T-helper 17 cell (primary cell): ENCODE measurements at regions not wholly inside any gene's neighbourhood (a gene's known extent, or its start where the extent isn't known, plus 50 kb on each side); places are given as distances from the start of the nearest gene placed in this dataset.
A peak's percentile ranks its signal among the peaks of the same experiment; 100 is the strongest.

Source experiments
- ATAC-seq: fragments of 150-1000 bp; cut with Tn5 transposase; 2 replicates; pipeline ENCODE4 v1.10.0; 2021; ENCODE audit warnings: mild to moderate bottlenecking, moderate library complexity
- DNase-seq, 3 donors: peaks; one replicate each; pipeline versions ENCODE4 v3.0.0 to v3.0.0-alpha.2; 2020 to 2021
- H3K9me3 ChIP-seq: one replicate; pipeline ENCODE4 v1.7.0; 2013; ENCODE audit warnings: low read length, mild to moderate bottlenecking; ENCODE audit not compliant: control insufficient read depth, poor library complexity, severe bottlenecking
- H3K27ac Mint-ChIP-seq: one replicate; pipeline ENCODE4 v1.8.0; 2022; ENCODE audit warnings: mild to moderate bottlenecking, moderate library complexity, mixed read lengths
- H3K27me3 Mint-ChIP-seq: one replicate; pipeline ENCODE4 v1.8.0; 2022; ENCODE audit warnings: mixed read lengths
- H3K36me3 Mint-ChIP-seq: one replicate; pipeline ENCODE4 v1.8.0; 2022; ENCODE audit warnings: low read depth, mixed read lengths
- H3K4me1 Mint-ChIP-seq: one replicate; pipeline ENCODE4 v1.8.0; 2022; ENCODE audit warnings: mild to moderate bottlenecking, mixed read lengths
- H3K4me3 Mint-ChIP-seq: one replicate; pipeline ENCODE4 v1.8.0; 2022; ENCODE audit warnings: mild to moderate bottlenecking, moderate library complexity, mixed read lengths

DNA sequence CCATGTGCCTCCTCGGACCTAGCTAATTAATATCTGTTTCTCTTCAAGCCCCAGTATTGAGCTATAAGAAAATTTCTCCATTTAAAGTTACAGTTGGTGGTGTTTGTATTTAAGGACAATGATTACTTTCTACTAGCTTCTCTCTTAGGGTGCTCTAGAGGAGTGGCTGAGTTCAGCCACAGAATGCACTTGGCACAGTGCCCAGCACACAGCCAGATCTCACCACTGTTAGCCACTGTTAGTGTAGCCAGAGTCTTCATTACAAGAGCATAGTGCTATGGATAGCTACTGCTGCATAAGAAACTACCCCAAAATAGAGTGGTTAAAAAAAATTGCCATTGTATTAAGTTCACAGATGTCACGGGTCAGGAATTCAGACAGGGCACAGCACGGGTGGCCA, 421.3 kb downstream of the BCOR start:
- no peaks in the 10 kb centered on the region for H3K4me1 Mint-ChIP-seq

DNA sequence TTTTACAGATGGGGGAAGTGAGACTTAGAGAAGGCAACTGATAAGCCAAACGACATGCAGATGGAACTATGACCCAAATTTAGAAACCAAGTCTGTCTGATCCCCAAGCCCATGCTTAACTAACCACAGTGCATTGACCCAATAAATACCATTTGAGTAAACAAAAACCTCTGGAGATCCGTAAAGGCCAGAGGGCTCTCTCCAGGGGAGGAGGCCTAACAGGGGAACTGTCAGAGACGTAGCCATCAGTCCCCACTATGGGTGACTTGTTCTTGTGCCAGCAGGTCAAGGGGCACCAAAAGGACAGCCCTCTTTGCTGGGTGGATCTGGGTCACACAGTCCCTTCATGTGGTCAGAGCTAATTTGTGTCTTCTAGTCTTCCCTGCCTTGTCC, 420.2 kb downstream of the BCOR start:
- Mint-ChIP-seq H3K27me3 (peaks cover 4% of the 10 kb centered on the region), H3K27ac (no peak overlapping the region), H3K36me3 (no peaks in the 10 kb centered on the region), H3K4me1 (no peaks in the 10 kb centered on the region), H3K4me3 (no peak overlapping the region)
- ATAC-seq (no peak), DNase-seq (no peak)
- H3K9me3 ChIP-seq, result no peaks in the 10 kb centered on the region

More for the DNA sequence above, 421.3 kb downstream of the BCOR start:
- H3K27me3 Mint-ChIP-seq, result peaks cover 4% of the 10 kb centered on the region
- no peak overlapping the region for H3K4me3 Mint-ChIP-seq
- ATAC-seq (no peak), DNase-seq (no peak)
- no peak overlapping the region for H3K27ac Mint-ChIP-seq
- peaks cover 3% of the 10 kb centered on the region for H3K36me3 Mint-ChIP-seq
- no peaks in the 10 kb centered on the region for H3K9me3 ChIP-seq

DNA sequence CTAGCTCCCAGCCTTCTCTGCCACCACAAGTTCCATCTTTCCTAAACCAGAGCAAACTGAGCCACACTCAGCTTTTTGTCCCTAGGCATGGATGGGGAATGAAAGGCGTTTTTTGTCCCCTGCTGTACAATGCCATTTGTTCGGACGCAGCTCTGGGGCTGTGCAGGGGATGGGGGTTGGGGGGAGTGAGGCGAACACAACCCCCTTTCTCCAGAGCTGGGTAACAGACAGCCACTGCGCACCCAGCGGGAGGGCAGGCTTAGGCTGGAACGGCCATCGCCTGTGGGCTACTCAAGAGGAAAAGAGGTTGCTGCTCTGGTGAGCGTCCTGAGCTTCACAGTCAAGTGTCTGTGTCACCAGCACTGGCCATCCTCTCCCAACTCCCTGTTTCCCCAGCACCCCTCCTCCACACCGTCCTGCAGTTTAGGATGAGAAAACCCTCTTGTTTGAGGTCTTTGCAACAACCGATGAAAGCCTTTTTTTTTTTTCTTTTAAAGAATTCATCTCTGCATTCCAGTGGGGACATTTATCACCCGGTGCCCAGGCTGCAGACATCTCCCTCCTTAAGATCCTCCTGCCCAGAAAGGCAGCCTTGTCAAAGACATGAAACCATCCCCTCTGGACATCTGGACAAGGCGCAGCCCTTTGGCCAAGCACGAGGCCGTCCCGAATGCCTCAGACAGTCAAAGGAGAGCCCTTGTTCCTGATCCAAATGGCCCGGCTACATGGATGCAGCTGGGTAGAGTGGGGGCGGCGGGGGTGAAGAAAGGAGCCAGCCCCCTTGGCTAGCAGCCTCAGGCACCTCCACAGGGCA, 419.6 kb downstream of the BCOR start:
- Mint-ChIP-seq H3K4me3 (no peak overlapping the region), H3K4me1 (no peaks in the 10 kb centered on the region), H3K27me3 (peaks cover 4% of the 10 kb centered on the region), H3K27ac (no peak overlapping the region), H3K36me3 (no peaks in the 10 kb centered on the region)
- no peak for ATAC-seq
- H3K9me3 ChIP-seq, result no peaks in the 10 kb centered on the region
- DNase-seq, result no peak

GRCh38 chrX:39678914-39679313, 418.8 kb downstream of the BCOR start:
- DNase-seq (no peak), ATAC-seq (no peak)
- Mint-ChIP-seq H3K4me3 (no peak overlapping the region), H3K27me3 (peaks cover 4% of the 10 kb centered on the region), H3K4me1 (no peaks in the 10 kb centered on the region), H3K36me3 (no peaks in the 10 kb centered on the region), H3K27ac (no peak overlapping the region)
- H3K9me3 ChIP-seq, result no peaks in the 10 kb centered on the region

DNA sequence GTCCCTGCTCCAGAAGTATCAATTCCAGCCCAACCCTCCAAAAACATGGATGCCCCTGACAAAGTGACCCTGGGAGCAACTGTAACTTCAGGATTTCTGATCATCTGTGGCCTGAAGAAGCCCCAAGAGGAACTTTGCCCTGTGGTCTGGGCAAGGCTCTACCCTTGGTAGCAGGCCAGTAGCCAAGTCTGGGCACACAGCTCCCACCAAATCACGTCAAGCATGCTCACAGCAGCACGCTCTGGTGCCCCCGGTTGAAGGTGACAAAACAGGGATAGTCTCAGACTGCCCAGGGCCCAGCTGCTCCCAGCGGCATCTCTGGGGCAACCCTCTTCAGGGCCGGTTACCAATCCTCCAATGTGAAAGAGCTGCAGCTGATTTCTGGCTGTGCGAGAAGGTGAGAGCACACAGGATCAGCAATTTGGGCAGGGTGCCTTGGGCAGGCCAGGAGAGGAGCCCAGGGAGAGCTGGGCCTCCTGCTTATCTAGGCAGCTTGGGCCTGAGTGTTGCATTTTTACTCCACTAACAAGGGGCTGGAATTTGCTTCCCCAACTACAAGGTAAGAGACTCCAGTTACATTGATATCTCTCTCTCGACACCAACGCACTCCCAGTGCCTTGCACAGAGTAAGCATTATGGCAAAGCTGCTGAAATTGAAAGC, 418.1 kb downstream of the BCOR start:
- H3K27ac Mint-ChIP-seq, result no peak overlapping the region
- no peak for ATAC-seq
- no peaks in the 10 kb centered on the region for H3K9me3 ChIP-seq
- DNase-seq, result no peak
- H3K4me3 Mint-ChIP-seq, result no peak overlapping the region
- H3K36me3 Mint-ChIP-seq, result no peaks in the 10 kb centered on the region
- no peaks in the 10 kb centered on the region for H3K4me1 Mint-ChIP-seq
- peaks cover 5% of the 10 kb centered on the region for H3K27me3 Mint-ChIP-seq

GRCh38 chrX:39681885-39682284, 415.9 kb downstream of the BCOR start:
- no peak for ATAC-seq
- no peaks in the 10 kb centered on the region for H3K36me3 Mint-ChIP-seq
- no peak overlapping the region for H3K27ac Mint-ChIP-seq
- no peak overlapping the region for H3K4me3 Mint-ChIP-seq
- peaks cover 22% of the 10 kb centered on the region for H3K27me3 Mint-ChIP-seq
- H3K4me1 Mint-ChIP-seq, result no peaks in the 10 kb centered on the region
- no peak for DNase-seq
- no peaks in the 10 kb centered on the region for H3K9me3 ChIP-seq

GRCh38 chrX:39682778-39683177, 415.0 kb downstream of the BCOR start:
- no peak for DNase-seq
- H3K9me3 ChIP-seq, result no peaks in the 10 kb centered on the region
- Mint-ChIP-seq H3K4me1 (no peaks in the 10 kb centered on the region), H3K36me3 (no peaks in the 10 kb centered on the region), H3K4me3 (no peak overlapping the region), H3K27me3 (peaks cover 22% of the 10 kb centered on the region), H3K27ac (no peak overlapping the region)
- ATAC-seq, result no peak

DNA sequence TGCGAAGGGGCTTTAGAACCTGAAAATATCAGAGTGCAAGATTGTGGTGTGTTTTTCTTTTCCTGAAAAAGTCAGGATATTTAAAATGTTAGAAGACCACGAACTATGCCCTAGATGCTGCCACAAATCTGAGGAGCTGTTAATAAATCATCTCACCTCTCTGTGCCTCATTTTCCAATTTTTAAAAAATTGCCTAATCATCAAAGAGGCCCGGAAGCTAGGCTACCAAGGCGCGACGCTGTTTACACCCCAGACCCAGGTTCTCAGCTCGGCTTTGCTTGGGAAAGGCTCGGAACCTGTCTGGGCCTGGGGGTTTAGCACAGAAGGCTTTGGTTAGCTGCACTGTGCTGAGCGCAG, 409.6 kb downstream of the BCOR start:
- H3K27ac Mint-ChIP-seq, result no peak overlapping the region

GRCh38 chrX:39688576-39689375, 409.0 kb downstream of the BCOR start:
- DNase-seq (no peak), ATAC-seq (no peak)
- H3K4me3 Mint-ChIP-seq, result no peak overlapping the region
- no peaks in the 10 kb centered on the region for H3K9me3 ChIP-seq
- H3K4me1 Mint-ChIP-seq, result no peaks in the 10 kb centered on the region
- no peaks in the 10 kb centered on the region for H3K36me3 Mint-ChIP-seq
- H3K27ac Mint-ChIP-seq, result no peak overlapping the region
- H3K27me3 Mint-ChIP-seq, result peaks cover 42% of the 10 kb centered on the region

More for the DNA sequence above, 409.6 kb downstream of the BCOR start:
- H3K9me3 ChIP-seq, result no peaks in the 10 kb centered on the region
- no peaks in the 10 kb centered on the region for H3K4me1 Mint-ChIP-seq
- H3K27me3 Mint-ChIP-seq, result peaks cover 42% of the 10 kb centered on the region
- ATAC-seq (no peak), DNase-seq (no peak)
- no peaks in the 10 kb centered on the region for H3K36me3 Mint-ChIP-seq
- no peak overlapping the region for H3K4me3 Mint-ChIP-seq

- Mint-ChIP-seq H3K36me3 (no peaks in the 10 kb centered on the region), H3K27me3 (peaks cover 42% of the 10 kb centered on the region), H3K4me3 (peak overlapping the region; percentile 45), H3K4me1 (no peaks in the 10 kb centered on the region), H3K27ac (no peak overlapping the region)
- no peak for ATAC-seq
- no peaks in the 10 kb centered on the region for H3K9me3 ChIP-seq
- no peak for DNase-seq
These were observed 408.2 kb downstream of the BCOR start for GRCh38 chrX:39689376-39690104.

GRCh38 chrX:39690541-39691415, 407.0 kb downstream of the BCOR start:
- no peaks in the 10 kb centered on the region for H3K36me3 Mint-ChIP-seq
- H3K27me3 Mint-ChIP-seq, result peaks cover 32% of the 10 kb centered on the region
- no peak for ATAC-seq

DNA sequence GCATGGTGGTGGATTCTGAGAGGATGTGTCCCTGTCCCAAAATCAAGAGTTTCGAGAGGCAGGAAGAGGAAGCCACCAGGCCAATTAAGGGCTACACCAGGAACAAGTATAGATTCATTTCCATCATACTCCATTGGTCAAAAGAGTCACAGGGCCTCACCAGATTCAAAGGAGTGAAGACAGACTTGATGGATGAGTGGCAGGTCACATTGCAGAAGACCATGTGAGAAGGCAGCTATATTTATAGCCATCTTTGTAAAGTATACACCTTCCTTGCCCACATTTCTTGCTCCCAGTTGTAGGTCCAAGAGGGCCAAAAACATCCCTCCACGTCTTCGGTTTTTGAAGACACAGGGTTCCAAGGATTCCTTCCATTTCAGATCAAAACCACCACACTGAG, 406.0 kb downstream of the BCOR start:
- Mint-ChIP-seq H3K36me3 (no peaks in the 10 kb centered on the region), H3K27ac (no peak overlapping the region), H3K4me3 (no peak overlapping the region), H3K27me3 (peaks cover 25% of the 10 kb centered on the region), H3K4me1 (no peaks in the 10 kb centered on the region)
- H3K9me3 ChIP-seq, result no peaks in the 10 kb centered on the region
- ATAC-seq (no peak), DNase-seq (no peak)

More at GRCh38 chrX:39690541-39691415, 407.0 kb downstream of the BCOR start:
- no peak overlapping the region for H3K4me3 Mint-ChIP-seq
- no peaks in the 10 kb centered on the region for H3K9me3 ChIP-seq
- no peak for DNase-seq
- H3K4me1 Mint-ChIP-seq, result no peaks in the 10 kb centered on the region
- H3K27ac Mint-ChIP-seq, result no peak overlapping the region
